HepG2 (cell line): ENCODE measurements at regions not wholly inside any gene's neighbourhood (a gene's known extent, or its start where the extent isn't known, plus 50 kb on each side); places are given as distances from the start of the nearest gene placed in this dataset.

Source experiments
- ATAC-seq: fragments of 200-7000 bp; cut with Tn5 transposase; 3 replicates; pipeline ENCODE4 v1.9.1; 2020; ENCODE audit warnings: mild to moderate bottlenecking, moderate library complexity
- BruUV-seq: library from RNA; stranded (reverse); fragments of 400-500 nt; replicated peaks from 2 replicates; lab custom pipeline; 2021; lab: Mats Ljungman, UMichigan
- CTCF ChIA-PET: fragments of 300-600 bp; formaldehyde crosslinking; extraction: SDS; loops from one replicate; lab custom pipeline; 2021; ENCODE audit warnings: low total read pairs, inconsistent platforms, low intra/inter-chr PET ratio; lab: Yijun Ruan, JAX
- POLR2A ChIA-PET: fragments of 350-600 bp; sonication (Branson Sonifier 250); formaldehyde crosslinking; loops from one replicate; lab custom pipeline; 2020; ENCODE audit warnings: antibody characterized with exemption, inconsistent platforms; lab: Yijun Ruan, JAX
- DNase-seq: peaks from one replicate; pipeline ENCODE4 v3.0.0-alpha.2; 2015; ENCODE audit warnings: low spot score
- FAIRE-seq: peaks from 3 replicates; lab custom pipeline; 2011; peaks lifted over from hg19 to GRCh38; lab: Jason Lieb, UNC
- H2AFZ ChIP-seq: one replicate; pipeline ENCODE4 v1.6.1; 2011; ENCODE audit warnings: low read length, inconsistent platforms
- H3K27ac ChIP-seq: fragments of 300-600 bp; 3 replicates; pipeline ENCODE4 v1.8.0; 2011; ENCODE audit warnings: mixed run types, mild to moderate bottlenecking, mixed read lengths, low read length, inconsistent platforms; ENCODE audit not compliant: insufficient read depth; ENCODE audit errors: extremely low read length
- H3K27me3 ChIP-seq, 2 experiments: fragments of 200-600 bp in 1 of 2; 2 replicates in 1 of 2; 3 replicates in 1 of 2; pipeline versions ENCODE4 v1.6.0 to v1.8.0; 2011; ENCODE audit warnings: low read length in 2 of 2, mild to moderate bottlenecking in 2 of 2, moderate library complexity in 2 of 2, inconsistent platforms in 1 of 2; ENCODE audit not compliant: insufficient read depth in 2 of 2, control insufficient read depth in 1 of 2
- H3K36me3 ChIP-seq, 2 experiments: fragments of 200-600 bp in 1 of 2; replicated peaks in 1 of 2; 2 replicates in 1 of 2; 3 replicates in 1 of 2; pipeline versions ENCODE4 v1.5.1 to v1.8.0; 2011; ENCODE audit warnings: low read length in 2 of 2, inconsistent platforms in 1 of 2; ENCODE audit not compliant: insufficient read depth in 2 of 2, control insufficient read depth in 1 of 2
- H3K4me1 ChIP-seq: 2 replicates; pipeline ENCODE4 v1.5.1; 2012; ENCODE audit warnings: low read length, inconsistent platforms; ENCODE audit not compliant: insufficient read depth
- H3K4me2 ChIP-seq: 2 replicates; pipeline ENCODE4 v1.6.0; 2011; ENCODE audit warnings: low read depth, low read length, inconsistent platforms
- H3K4me3 ChIP-seq, 3 experiments: fragments of 200-600 bp in 1 of 3; sonication (generic), shearing (Covaris generic) in 1 of 3; replicated peaks in 1 of 3; 2 replicates each; pipeline ENCODE4 v1.5.1; 2011 to 2016; ENCODE audit warnings: low read length in 3 of 3, inconsistent platforms in 2 of 3, low read depth in 2 of 3, mild to moderate bottlenecking in 2 of 3, control low read depth in 1 of 3, mixed read lengths in 1 of 3; ENCODE audit not compliant: insufficient read depth in 1 of 3
- H3K79me2 ChIP-seq: one replicate; pipeline ENCODE4 v1.6.1; 2011; ENCODE audit warnings: low read length, inconsistent platforms; ENCODE audit not compliant: insufficient read depth
- H3K9ac ChIP-seq: 2 replicates; pipeline ENCODE4 v1.6.0; 2011; ENCODE audit warnings: mild to moderate bottlenecking, low read depth, low read length, inconsistent platforms; ENCODE audit not compliant: insufficient read depth
- H3K9me3 ChIP-seq: 2 replicates; pipeline ENCODE4 v1.5.1; 2012; ENCODE audit warnings: mild to moderate bottlenecking, low read length
- H4K20me1 ChIP-seq: 2 replicates; pipeline ENCODE4 v1.6.0; 2011; ENCODE audit warnings: inconsistent platforms, mild to moderate bottlenecking, low read length, moderate library complexity; ENCODE audit not compliant: insufficient read depth
- ARID2 ChIP-seq: sonication (generic); formaldehyde crosslinking; IDR thresholded peaks from 2 replicates; pipeline ENCODE4 v1.8.1; 2022; ENCODE audit warnings: mild to moderate bottlenecking, missing genetic modification reagents, borderline replicate concordance
- KAT2B ChIP-seq: fragments of 150-350 bp; IDR thresholded peaks from 2 replicates; pipeline ENCODE4 v1.6.1; 2014; ENCODE audit warnings: low read depth, low read length, borderline replicate concordance
- MED13 ChIP-seq: sonication (generic); formaldehyde crosslinking; IDR thresholded peaks from 2 replicates; pipeline ENCODE4 v1.5.0; 2020; ENCODE audit warnings: missing genetic modification reagents
- NONO ChIP-seq, 2 experiments: fragments of 450-650 bp in 1 of 2; sonication (generic) in 1 of 2; formaldehyde crosslinking in 1 of 2; IDR thresholded peaks in 1 of 2; conservative IDR thresholded peaks in 1 of 2; 2 replicates each; pipeline versions ENCODE4 v1.6.1 to v1.8.0; 2017 to 2022; ENCODE audit warnings: mild to moderate bottlenecking in 1 of 2, missing genetic modification reagents in 1 of 2, moderate library complexity in 1 of 2
- ZBTB8A ChIP-seq: sonication (generic); formaldehyde crosslinking; IDR thresholded peaks from 2 replicates; pipeline ENCODE4 v1.4.0; 2020; ENCODE audit warnings: mild to moderate bottlenecking, low read depth, missing genetic modification reagents, borderline replicate concordance
- ZKSCAN1 ChIP-seq: fragments of 150-350 bp; IDR thresholded peaks from 2 replicates; pipeline ENCODE4 v1.6.1; 2014; ENCODE audit warnings: low read length
- ZNF253 ChIP-seq: sonication (generic); formaldehyde crosslinking; IDR thresholded peaks from 2 replicates; pipeline ENCODE4 v1.8.0; 2022; ENCODE audit warnings: mild to moderate bottlenecking, missing genetic modification reagents, borderline replicate concordance
- ZNF33A ChIP-seq: sonication (generic); formaldehyde crosslinking; IDR thresholded peaks from 2 replicates; pipeline ENCODE4 v1.5.1; 2020; ENCODE audit warnings: missing genetic modification reagents, mild to moderate bottlenecking, moderate library complexity, borderline replicate concordance
- ZNF564 ChIP-seq: sonication (generic); formaldehyde crosslinking; IDR thresholded peaks from 2 replicates; pipeline ENCODE4 v1.8.1; 2023; ENCODE audit warnings: mild to moderate bottlenecking, missing genetic modification reagents
- ZNF775 ChIP-seq: sonication (generic); formaldehyde crosslinking; IDR thresholded peaks from 2 replicates; pipeline ENCODE4 v1.4.0; 2020; ENCODE audit warnings: missing genetic modification reagents, mild to moderate bottlenecking, moderate library complexity, borderline replicate concordance
- WGBS: methylation state at CpG from one replicate; pipeline ENCODE4 v1.1.6; 2017; ENCODE audit warnings: low lambda C conversion rate; 5-methylcytosine and 5-hydroxymethylcytosine counted together
- in situ Hi-C: cut with HindIII; loops from 2 replicates; pipeline ENCODE4 v1.10.0; 2017; ENCODE audit warnings: low pct_unique_long_range_greater_than_20kb; ENCODE audit not compliant: extremely low pct_ligation_motif_present
- intact Hi-C: fragments of 100-400 bp; cut with micrococcal nuclease; formaldehyde crosslinking; loops from one replicate; pipeline ENCODE4 v1.10.0; 2022; ENCODE audit not compliant: unreplicated experiment
- TF ChIP-seq, protein P1 (sequence below): sonication (generic); formaldehyde crosslinking; IDR thresholded peaks from 2 replicates; pipeline ENCODE4 v1.5.0; 2020; ENCODE audit warnings: missing genetic modification reagents
- TF ChIP-seq, protein P2 (sequence below): sonication (generic); formaldehyde crosslinking; IDR thresholded peaks from 2 replicates; pipeline ENCODE4 v1.4.0; 2020; ENCODE audit warnings: missing genetic modification reagents

DNA sequence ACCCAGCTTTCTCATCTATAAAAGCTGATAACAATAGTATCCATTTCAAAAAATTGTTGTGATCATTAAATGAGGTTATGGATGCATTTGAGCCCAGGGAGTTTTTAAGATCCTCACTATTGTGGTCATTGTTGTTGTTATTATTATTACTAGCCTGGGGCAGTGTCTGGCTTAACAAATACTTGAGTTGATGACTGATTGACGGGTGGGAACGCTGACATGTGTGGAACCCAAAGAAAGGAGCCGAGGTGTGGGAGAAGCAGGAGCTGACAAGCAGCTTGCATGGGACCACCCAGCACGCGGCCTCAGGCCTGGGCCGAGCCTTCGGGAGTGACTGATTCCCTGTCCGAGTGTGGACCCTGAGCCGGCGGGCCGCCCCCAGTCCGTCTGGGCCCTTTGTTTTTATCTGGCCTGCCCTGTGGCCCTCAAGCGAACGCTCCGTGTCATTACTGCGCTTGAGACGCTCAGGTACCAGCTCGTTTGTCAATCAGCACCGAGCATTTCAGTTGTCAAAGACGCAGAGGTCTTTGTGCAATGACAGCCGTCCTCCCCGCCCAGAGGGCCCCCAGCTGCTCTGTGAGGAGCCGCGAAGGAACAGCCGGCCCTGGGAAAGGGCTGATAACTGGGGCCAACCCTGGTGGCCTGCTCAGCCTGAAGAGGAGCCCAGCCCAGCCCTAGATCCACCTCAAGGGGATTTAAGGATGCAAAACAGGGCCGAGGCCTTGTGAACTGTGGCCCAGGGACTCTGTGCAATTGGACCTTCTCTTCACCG lies 132.9 kb upstream of the FOXF1 start (continued):
- TF ChIP-seq, protein P1, sequence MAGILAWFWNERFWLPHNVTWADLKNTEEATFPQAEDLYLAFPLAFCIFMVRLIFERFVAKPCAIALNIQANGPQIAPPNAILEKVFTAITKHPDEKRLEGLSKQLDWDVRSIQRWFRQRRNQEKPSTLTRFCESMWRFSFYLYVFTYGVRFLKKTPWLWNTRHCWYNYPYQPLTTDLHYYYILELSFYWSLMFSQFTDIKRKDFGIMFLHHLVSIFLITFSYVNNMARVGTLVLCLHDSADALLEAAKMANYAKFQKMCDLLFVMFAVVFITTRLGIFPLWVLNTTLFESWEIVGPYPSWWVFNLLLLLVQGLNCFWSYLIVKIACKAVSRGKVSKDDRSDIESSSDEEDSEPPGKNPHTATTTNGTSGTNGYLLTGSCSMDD (CRISPR knock-in tag) = no peak
- no peak for TF ChIP-seq ZKSCAN1

DNA sequence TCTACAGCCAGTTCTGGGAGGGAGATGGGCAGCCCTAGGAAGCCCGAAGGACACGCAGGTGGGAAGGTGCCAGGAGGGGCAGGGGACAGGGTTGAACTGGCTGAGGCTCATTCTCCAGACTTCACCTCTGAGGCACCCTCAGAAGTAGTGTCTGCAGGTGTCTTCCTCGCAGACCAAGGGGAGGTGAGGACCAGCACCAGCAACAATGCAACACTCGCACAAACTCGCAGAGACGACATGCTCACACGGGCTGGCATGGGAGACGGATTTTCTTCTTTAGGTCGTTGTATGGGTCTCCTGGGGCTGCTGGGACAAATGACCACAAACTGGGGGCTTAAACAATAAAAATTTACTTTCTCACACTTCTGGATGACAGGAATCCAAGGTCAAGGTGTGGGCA lies 132.2 kb upstream of the FOXF1 start:
- TF ChIP-seq ZNF33A (CRISPR knock-in tag) (no peak), ARID2 (no peak), KAT2B (no peak), ZNF253 (CRISPR knock-in tag) (no peak), ZNF775 (no peak), NONO (IDR thresholded peaks at IDR 0.05) (no peak), NONO (CRISPR knock-in tag; conservative IDR thresholded peaks at IDR 0.05) (no peak), ZBTB8A (no peak), MED13 (CRISPR knock-in tag) (no peak), ZNF564 (CRISPR knock-in tag) (no peak)
- TF ChIP-seq, protein P2, sequence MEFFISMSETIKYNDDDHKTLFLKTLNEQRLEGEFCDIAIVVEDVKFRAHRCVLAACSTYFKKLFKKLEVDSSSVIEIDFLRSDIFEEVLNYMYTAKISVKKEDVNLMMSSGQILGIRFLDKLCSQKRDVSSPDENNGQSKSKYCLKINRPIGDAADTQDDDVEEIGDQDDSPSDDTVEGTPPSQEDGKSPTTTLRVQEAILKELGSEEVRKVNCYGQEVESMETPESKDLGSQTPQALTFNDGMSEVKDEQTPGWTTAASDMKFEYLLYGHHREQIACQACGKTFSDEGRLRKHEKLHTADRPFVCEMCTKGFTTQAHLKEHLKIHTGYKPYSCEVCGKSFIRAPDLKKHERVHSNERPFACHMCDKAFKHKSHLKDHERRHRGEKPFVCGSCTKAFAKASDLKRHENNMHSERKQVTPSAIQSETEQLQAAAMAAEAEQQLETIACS (CRISPR knock-in tag) = no peak
- POLR2A ChIA-PET = no interaction called here
- Histone ChIP-seq H4K20me1 (no peaks in the 10 kb centered on the region; the same call in 1 of the 2 replicates), H3K9ac (no peak overlapping the region), H3K4me3 (no peak overlapping the region), H3K27me3 (peaks cover 16 to 95% of the 10 kb centered on the region in 2 experiments), H3K36me3 (no peaks in the 10 kb centered on the region), H3K4me2 (no peak overlapping the region), H2AFZ (no peak overlapping the region), H3K27ac (no peak overlapping the region), H3K4me1 (no peaks in the 10 kb centered on the region), H3K79me2 (no peaks in the 10 kb centered on the region), H3K9me3 (peaks cover 6% of the 10 kb centered on the region; the same call in 1 of the 2 replicates)
- DNase-seq (no peak), FAIRE-seq (no peak), ATAC-seq (no peak)
- no TSS peak for BruUV-seq
- in situ Hi-C loops (no loop called here), intact Hi-C loops (no loop called here)
- CTCF ChIA-PET = no interaction called here
- WGBS = 39% methylated on average over 9 of the region's 9 CpGs
